Peyer's patch (tissue), 4 donors: ENCODE measurements at regions not wholly inside any gene's neighbourhood (a gene's known extent, or its start where the extent isn't known, plus 50 kb on each side); places are given as distances from the start of the nearest gene placed in this dataset.
A peak's percentile ranks its signal among the peaks of the same experiment; 100 is the strongest.

ENCODE experiments used
- DNase-seq, 3 donors: peaks; one replicate each; pipeline ENCODE4 v3.0.0-alpha.2; 2017 to 2019
- H3K27ac ChIP-seq, 4 donors: fragments of 200-600 bp; sonication (generic); one replicate each; pipeline ENCODE4 v1.5.1; 2016 to 2019
- H3K27me3 ChIP-seq, 2 donors: fragments of 200-600 bp; sonication (generic); one replicate each; pipeline ENCODE4 v1.5.1; 2019
- H3K36me3 ChIP-seq, 3 donors: fragments of 200-600 bp; sonication (generic); one replicate each; pipeline ENCODE4 v1.5.1; 2016 to 2019
- H3K4me1 ChIP-seq, 4 donors: fragments of 200-600 bp; sonication (generic); one replicate each; pipeline ENCODE4 v1.5.1; 2016 to 2019
- H3K4me3 ChIP-seq, 4 donors: fragments of 200-600 bp; sonication (generic); 1 replicate in 3 of 4; 2 replicates in 1 of 4; pipeline ENCODE4 v1.5.1; 2016 to 2019; ENCODE audit warnings: mild to moderate bottlenecking in 1 of 4
- H3K9me3 ChIP-seq, 4 donors: fragments of 200-600 bp; sonication (generic); one replicate each; pipeline ENCODE4 v1.5.1; 2016 to 2019; ENCODE audit warnings: mild to moderate bottlenecking in 1 of 4
- CTCF ChIP-seq, 6 experiments: fragments of 450-650 bp in 4 of 6; fragments of 200-600 bp in 2 of 6; sonication (generic) in 1 of 6; IDR thresholded peaks; one replicate each; pipeline ENCODE4 v1.5.1; 2017 to 2019; ENCODE audit warnings: antibody characterized with exemption in 6 of 6, mild to moderate bottlenecking in 3 of 6, moderate library complexity in 1 of 6
- POLR2A ChIP-seq, 2 donors: fragments of 450-650 bp; IDR thresholded peaks; one replicate each; pipeline ENCODE4 v1.5.1; 2017; ENCODE audit warnings: antibody characterized with exemption in 2 of 2, mild to moderate bottlenecking in 2 of 2, moderate library complexity in 2 of 2

GRCh38 chr10:3239066-3239919 lies 66.7 kb upstream of the PITRM1 start:
- no peak for TF ChIP-seq POLR2A (IDR thresholded peaks at IDR 0.05)
- TF ChIP-seq CTCF (IDR thresholded peaks at IDR 0.05): peak; percentile 67 to 93 (median 88)
- Histone ChIP-seq H3K9me3 (no peaks in the 10 kb centered on the region), H3K4me3 (no peak overlapping the region), H3K4me1 (peaks cover 0 to 7% (median 0%) of the 10 kb centered on the region in 4 donors), H3K27ac (no peak overlapping the region), H3K36me3 (no peaks in the 10 kb centered on the region), H3K27me3 (no peaks in the 10 kb centered on the region)
- peak; percentile 64 to 89 (median 80) for DNase-seq

- H3K9me3 ChIP-seq: no peaks in the 10 kb centered on the region
- no peak overlapping the region for H3K4me3 ChIP-seq
- H3K27ac ChIP-seq: no peak overlapping the region
- H3K27me3 ChIP-seq: no peaks in the 10 kb centered on the region
- H3K4me1 ChIP-seq: peaks cover 0 to 7% (median 0%) of the 10 kb centered on the region in 4 donors
- DNase-seq: no peak
- TF ChIP-seq CTCF (IDR thresholded peaks at IDR 0.05) (no peak), POLR2A (IDR thresholded peaks at IDR 0.05) (no peak)
- H3K36me3 ChIP-seq: no peaks in the 10 kb centered on the region
These were observed 65.7 kb upstream of the PITRM1 start for GRCh38 chr10:3238115-3238871.

- TF ChIP-seq CTCF (IDR thresholded peaks at IDR 0.05): no peak
- TF ChIP-seq POLR2A (IDR thresholded peaks at IDR 0.05): no peak
- H3K4me1 ChIP-seq: peaks cover 0 to 7% (median 0%) of the 10 kb centered on the region in 4 donors
- no peak overlapping the region for H3K27ac ChIP-seq
- DNase-seq: no peak
- H3K36me3 ChIP-seq: no peaks in the 10 kb centered on the region
- H3K4me3 ChIP-seq: no peak overlapping the region
- H3K9me3 ChIP-seq: no peaks in the 10 kb centered on the region
- no peaks in the 10 kb centered on the region for H3K27me3 ChIP-seq
These were observed 64.9 kb upstream of the PITRM1 start for GRCh38 chr10:3237530-3237929.

GRCh38 chr10:3236644-3237404 lies 64.2 kb upstream of the PITRM1 start:
- no peak for TF ChIP-seq POLR2A (IDR thresholded peaks at IDR 0.05)
- no peak for TF ChIP-seq CTCF (IDR thresholded peaks at IDR 0.05)
- Histone ChIP-seq H3K27ac (no peak overlapping the region), H3K36me3 (no peaks in the 10 kb centered on the region), H3K9me3 (no peaks in the 10 kb centered on the region), H3K27me3 (no peaks in the 10 kb centered on the region), H3K4me1 (peaks cover 0 to 7% (median 0%) of the 10 kb centered on the region in 4 donors), H3K4me3 (no peak overlapping the region)
- no peak for DNase-seq

GRCh38 chr10:3235996-3236510 lies 63.5 kb upstream of the PITRM1 start:
- H3K4me3 ChIP-seq: no peak overlapping the region
- H3K27ac ChIP-seq: no peak overlapping the region
- no peaks in the 10 kb centered on the region for H3K9me3 ChIP-seq
- no peaks in the 10 kb centered on the region for H3K27me3 ChIP-seq
- TF ChIP-seq CTCF (IDR thresholded peaks at IDR 0.05): no peak
- TF ChIP-seq POLR2A (IDR thresholded peaks at IDR 0.05): no peak
- peaks cover 0 to 7% (median 0%) of the 10 kb centered on the region in 4 donors for H3K4me1 ChIP-seq
- no peak for DNase-seq
- no peaks in the 10 kb centered on the region for H3K36me3 ChIP-seq
